ENCODE measurements at regions not wholly inside any gene's neighbourhood (a gene's known extent, or its start where the extent isn't known, plus 50 kb on each side); places are given as distances from the start of the nearest gene placed in this dataset.

- TF ChIP-seq CLOCK (CRISPR knock-in tag; IDR thresholded peaks at IDR 0.05; ENCODE audit: borderline replicate concordance) (no peak), PHF8 (IDR thresholded peaks at IDR 0.05; ENCODE audit: borderline replicate concordance, low read length) (no peak), ZNF253 (CRISPR knock-in tag; conservative IDR thresholded peaks at IDR 0.05) (no peak), HEY1 (CRISPR knock-in tag; IDR thresholded peaks at IDR 0.05; ENCODE audit: borderline replicate concordance) (no peak), TAL1 (IDR thresholded peaks at IDR 0.05) (no peak), ATF1 (CRISPR knock-in tag; IDR thresholded peaks at IDR 0.05) (no peak), ATF1 (tag; IDR thresholded peaks at IDR 0.05) (no peak), PBX2 (CRISPR knock-in tag; IDR thresholded peaks at IDR 0.05; ENCODE audit: low read depth) (no peak), PBX2 (tag; conservative IDR thresholded peaks at IDR 0.05; ENCODE audit: low read depth) (no peak)
These were observed 158.0 kb upstream of the PRDX4 start (continued) for GRCh38 chrX:23509256-23509655.

All from K562 (cell line).